Amygdala (tissue), 56 donors: ENCODE measurements at regions not wholly inside any gene's neighbourhood (a gene's known extent, or its start where the extent isn't known, plus 50 kb on each side); places are given as distances from the start of the nearest gene placed in this dataset.
A peak's percentile ranks its signal among the peaks of the same experiment; 100 is the strongest.

Experiments
- DNase-seq, 56 donors: peaks; one replicate each; lab custom pipeline; 2025; lab: John Stamatoyannopoulos, UW

GRCh38 chr1:69121723-69122122 lies 446.0 kb upstream of the LRRC7 start:
- no peak for DNase-seq

DNA sequence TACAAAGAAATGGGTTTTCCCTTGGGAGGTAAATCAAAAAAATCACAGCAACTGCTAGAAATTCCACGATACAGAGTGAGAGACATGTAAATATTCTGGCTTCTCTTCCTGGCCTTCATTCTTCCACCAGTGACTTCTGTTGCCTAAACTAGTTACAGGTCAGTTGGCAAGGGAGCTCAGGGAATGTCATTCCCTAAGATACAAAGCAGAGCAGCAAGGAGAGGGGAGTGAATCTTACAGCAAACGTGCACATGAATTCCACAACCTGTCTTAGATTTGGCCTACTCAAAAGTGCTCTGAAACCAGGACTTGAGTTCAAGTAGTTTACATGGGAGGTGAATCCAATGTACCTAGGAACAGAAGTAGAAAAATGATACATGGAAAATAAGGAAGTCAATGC lies 445.3 kb upstream of the LRRC7 start:
- no peak for DNase-seq

DNA sequence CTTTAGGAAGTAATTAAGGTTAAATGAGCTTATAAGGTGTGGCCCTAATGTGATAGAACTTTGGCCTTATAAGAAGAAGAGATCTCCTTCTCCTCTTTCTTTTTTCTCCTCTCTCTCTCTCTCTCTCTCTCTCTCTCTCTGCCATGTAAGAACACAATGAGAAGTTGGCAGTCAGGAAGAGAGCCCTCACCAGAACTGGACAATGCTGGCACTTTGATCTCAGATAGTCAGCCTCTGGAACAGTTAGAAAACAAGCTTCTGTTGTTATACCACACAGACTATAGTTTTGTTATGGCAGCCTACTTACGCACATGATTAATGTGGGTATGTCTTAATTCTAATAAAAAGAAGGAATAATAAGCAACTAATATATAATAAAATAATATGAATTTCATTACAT lies 444.2 kb upstream of the LRRC7 start:
- peak in 6 of 56 donors; percentile 4 to 30 (median 10) for DNase-seq

GRCh38 chr1:69126796-69127195 lies 440.9 kb upstream of the LRRC7 start:
- DNase-seq = no peak

DNA sequence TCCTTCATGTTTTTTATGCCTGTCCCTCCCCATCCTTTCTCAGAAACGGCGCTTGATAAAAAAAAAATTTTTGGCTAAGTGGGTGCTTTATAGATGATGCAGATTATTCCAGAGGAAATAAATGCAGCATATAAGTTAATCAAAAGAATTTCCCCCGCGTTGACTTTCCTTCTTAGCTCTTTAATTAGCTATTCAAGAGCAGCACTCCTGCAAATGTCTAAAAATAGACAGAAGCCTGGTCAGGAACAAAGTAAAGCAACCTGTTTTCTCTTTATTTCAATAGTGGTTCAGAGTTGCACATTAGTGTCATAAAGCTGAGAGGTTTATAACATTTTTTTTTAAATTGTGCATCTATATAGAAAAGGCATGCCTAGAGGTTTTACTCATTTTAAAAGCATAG lies 439.5 kb upstream of the LRRC7 start:
- DNase-seq = no peak

DNA sequence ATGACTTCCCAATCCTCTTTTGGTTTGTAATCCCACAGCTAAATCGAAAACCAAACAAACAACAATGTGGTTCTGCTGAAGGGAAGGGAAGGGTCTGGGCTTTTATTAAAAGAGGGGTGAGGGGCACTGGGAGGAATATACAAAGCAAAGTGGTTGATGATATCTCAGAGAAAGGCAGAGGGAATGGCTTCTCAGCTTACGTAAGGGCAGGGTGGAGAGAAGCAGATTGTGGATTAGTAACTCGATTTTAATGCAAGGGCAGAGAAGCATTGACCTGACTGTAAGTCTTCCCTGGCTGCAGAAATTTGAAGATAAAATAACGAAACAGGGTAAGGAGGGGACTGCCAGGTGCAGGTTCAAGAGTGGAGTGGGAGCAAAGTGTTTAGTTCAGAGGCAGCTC lies 438.2 kb upstream of the LRRC7 start:
- no peak for DNase-seq

GRCh38 chr1:69138172-69138571 lies 429.6 kb upstream of the LRRC7 start:
- DNase-seq = no peak

DNA sequence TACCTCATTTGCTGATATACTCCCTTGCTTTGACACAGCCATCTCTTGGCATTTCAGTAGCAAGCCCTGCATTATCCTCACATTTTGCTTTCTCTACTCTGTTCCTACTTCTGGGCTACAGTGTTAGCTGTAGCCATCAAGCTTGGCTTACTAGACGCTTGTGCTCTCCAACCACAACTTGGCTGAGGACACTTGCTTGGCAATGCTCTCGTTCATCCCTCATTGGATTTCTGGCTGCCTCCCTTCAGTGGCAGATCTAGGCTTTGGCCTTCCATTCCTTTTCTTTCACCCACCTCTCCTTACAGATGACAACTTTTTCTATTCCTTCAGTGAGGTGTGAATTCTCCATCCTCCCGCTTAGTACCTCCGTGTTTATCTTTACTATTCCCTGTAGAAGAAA lies 428.7 kb upstream of the LRRC7 start:
- DNase-seq = peak in 12 of 56 donors; percentile 1 to 54 (median 10)

DNA sequence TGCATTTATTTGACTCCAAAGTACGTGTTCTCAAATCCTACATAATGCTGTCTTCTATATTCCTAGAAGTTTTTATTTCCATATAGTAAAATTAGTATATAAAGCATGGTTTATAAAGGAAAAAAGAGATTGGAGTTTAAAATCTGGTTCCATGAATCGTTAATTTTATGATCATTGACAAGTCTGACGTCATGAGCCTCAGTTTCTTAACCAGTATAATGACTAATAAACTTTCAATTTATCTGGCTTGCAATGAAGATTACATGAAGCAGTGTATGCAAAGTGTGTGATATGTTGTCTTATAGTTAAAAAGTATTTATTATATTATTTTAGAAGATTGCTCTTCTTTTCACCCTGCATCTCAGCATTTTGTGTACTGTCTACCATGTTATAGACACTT lies 421.4 kb upstream of the LRRC7 start:
- DNase-seq = no peak

DNA sequence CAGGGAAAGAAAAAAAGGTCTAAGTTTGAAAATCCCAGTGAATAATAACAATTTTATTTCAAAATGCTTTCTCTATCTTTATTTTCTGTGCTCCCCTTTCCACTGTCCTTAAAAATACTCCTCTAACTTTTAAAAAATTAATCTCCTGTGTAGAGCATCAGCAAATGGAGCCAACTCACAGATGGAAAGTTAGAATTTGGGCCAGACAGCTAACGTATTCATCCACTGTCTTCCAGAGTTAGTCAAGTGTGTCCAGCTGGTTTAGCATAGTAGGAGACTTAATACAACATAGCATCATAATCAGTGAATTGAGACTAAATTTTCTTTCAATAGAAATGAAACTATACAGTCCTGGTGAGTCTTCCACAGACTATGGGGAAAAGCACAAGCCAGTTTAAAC lies 419.0 kb upstream of the LRRC7 start:
- DNase-seq = no peak

GRCh38 chr1:69157046-69157756 lies 410.5 kb upstream of the LRRC7 start:
- no peak for DNase-seq

- DNase-seq = no peak
Measured at GRCh38 chr1:69163241-69163640, 404.5 kb upstream of the LRRC7 start.

GRCh38 chr1:69163779-69164178 lies 403.9 kb upstream of the LRRC7 start:
- DNase-seq = no peak

- DNase-seq = no peak
Measured at GRCh38 chr1:69167876-69168275, 399.8 kb upstream of the LRRC7 start.

DNA sequence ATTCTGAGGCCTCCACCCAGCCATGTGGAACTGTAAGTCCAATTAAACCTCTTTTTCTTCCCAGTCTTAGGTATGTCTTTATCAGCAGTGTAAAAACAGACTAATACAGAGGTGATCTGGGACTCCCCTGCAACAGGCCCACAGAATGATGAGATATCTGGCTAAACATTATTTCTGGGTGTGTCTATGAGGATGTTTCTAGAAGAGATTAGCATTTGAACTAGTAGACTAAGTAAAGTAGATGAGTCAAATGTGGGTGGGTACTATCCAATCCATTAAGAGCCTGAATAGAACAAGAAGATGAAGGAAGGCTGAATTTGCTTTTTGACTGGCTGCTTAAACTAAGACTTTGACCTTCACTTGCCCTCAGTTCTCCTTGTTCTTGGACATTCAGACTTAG lies 396.5 kb upstream of the LRRC7 start:
- DNase-seq = no peak

GRCh38 chr1:69172003-69173000 lies 395.4 kb upstream of the LRRC7 start:
- no peak for DNase-seq

DNA sequence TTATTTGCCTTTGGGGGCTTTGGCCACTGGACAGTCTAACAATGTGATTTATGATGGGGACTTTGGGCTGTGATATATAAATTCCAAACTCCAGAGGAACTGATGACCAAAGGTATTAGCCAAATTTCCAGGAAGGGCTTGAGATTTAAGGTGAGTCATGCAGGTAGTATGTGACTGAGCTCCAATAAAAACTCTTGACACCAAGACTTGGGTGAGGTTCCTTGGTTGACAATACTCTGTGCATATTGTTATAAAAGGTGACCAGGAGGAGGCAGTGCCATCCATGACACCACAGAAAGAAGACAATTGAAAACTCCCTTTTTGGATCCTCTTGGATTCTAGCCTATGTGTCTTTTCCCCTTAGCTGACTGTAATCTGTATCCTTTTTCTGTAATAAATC lies 392.7 kb upstream of the LRRC7 start:
- DNase-seq = no peak

DNA sequence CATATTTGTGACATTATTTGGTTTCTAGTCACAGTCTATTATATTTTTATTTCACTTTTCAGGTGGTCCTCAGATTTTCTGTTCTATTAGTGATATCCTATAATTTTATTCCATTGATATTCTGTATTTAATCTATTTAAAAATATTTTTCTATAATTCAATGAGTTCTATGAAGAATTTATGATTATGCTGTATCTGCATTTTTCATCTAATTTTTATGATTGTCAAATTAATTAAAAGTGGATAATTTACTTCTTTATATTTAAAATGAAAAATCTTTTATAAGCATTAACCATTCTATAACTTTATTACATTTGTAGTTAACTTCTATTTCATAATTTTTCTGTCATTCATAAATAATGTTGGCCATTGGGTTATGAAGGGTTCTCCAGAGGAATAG lies 387.4 kb upstream of the LRRC7 start:
- DNase-seq = no peak

DNA sequence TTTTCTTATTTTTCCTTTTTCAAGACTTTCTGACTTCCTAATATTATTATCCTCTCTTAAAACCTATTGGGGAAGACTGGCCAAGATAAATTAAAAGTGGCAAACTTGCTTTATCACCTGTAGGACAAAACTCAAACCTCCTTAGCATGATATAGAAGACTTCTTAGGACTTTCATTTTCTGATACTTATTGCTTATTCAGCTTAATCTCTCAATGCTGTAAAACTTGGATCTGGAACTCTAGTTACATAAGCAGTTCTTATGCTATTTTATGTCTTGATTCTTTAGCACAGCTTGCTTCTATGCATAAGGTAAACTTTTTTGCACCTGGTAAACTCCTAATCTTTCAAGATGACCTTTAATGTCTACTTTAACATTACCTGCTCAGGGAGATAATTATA lies 382.3 kb upstream of the LRRC7 start:
- no peak for DNase-seq

DNA sequence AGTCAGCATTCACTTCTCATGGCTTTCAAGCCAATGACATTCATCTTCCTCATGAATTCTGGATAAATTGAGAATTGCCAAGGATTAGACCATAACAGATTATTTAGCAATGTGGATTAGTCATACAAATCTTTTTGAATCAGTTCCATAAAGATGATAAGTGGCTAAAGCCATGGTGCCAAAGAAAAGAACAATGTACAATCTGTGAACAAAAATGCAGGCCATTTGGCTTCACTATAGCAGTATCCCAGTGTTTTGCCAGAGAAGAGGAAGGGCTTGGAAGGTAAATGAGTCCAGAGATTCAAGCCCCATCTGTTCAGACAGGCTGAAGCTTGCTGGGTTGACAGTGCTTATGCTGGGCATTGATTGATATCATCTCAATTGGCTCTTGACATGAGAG lies 376.4 kb upstream of the LRRC7 start:
- no peak for DNase-seq

DNA sequence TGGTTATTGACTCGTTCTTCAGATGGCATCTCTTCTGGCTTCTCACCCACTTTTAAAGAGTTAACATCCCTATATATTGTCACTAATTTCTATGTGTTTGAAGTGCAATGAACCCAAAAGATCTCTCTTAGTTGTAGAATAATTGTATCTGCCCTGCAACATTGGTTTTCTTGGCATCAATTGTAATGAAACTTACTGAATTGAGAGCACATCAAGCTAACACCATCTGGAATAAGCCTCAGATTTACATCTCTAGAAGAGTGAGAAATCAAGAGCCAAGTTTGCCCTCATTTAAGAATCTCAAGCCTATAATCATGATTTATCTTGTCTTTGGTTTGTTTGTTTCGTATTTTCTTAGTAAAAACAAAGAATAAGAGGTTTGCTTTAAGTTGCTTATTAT lies 372.6 kb upstream of the LRRC7 start:
- no peak for DNase-seq

DNA sequence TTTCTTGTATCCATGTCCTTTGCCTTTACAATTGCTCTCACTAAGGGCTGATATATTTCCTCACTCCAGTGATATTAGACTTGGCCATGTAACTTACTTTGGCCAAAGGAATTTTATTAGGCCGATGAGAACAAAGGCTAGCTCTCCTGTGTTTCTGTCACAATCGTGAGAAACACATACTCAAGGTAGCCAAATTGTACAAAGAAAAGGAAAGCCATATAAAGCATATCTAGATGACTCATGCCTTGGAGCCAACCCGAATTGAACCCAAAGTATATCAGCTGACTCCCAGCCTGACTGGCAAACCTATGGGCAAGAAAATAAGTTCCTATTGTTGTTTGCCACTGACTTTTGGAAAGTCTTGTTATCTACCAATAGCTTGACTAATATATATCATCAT lies 371.7 kb upstream of the LRRC7 start:
- no peak for DNase-seq
